ENCODE measurements at regions not wholly inside any gene's neighbourhood (a gene's known extent, or its start where the extent isn't known, plus 50 kb on each side); places are given as distances from the start of the nearest gene placed in this dataset.

DNA sequence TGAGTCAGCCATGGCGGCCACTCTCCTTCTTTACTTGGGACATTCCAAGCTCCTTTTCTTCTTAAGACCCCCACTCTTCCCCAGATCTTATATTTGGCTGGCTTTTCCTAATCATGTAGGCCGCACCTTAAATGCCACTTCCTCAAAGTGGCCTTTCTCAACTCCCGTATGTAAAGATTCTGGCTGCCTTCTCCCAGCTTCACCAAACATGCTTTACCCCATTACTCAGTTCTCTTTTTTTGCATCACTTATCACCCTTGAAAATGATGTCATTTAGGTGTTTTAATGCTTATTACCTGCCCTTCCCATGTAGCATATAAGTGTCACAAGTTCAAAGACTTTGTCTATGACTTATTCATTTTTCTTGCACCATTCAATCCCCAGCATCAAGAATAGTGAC, 810.1 kb upstream of the CELF2 start:
- DNase-seq, result no peak

DNA sequence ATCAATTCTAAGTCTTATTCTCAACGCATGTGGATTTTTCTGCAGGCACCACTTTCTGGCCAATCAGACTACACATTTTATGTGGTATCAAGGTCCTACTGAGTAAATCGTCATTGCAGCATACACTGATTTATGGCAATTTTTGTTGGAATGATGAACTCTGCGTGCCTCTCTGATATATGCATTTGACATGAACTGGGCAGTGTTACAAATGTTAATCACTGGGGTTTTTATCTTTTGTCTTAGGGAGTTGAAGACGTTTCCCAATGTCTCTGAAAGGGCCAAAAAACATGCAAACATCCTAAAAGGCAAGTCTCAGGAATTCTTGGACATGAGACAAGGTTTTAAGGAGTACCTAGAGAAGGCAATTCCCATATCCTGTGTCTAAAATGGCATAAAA, 809.5 kb upstream of the CELF2 start:
- no peak for DNase-seq

- no peak for DNase-seq
These were observed 808.5 kb upstream of the CELF2 start for GRCh38 chr10:10209167-10209566.

GRCh38 chr10:10211409-10211808, 806.3 kb upstream of the CELF2 start:
- DNase-seq, result no peak

- DNase-seq, result no peak
These were observed 804.4 kb upstream of the CELF2 start for GRCh38 chr10:10213237-10213636.

DNA sequence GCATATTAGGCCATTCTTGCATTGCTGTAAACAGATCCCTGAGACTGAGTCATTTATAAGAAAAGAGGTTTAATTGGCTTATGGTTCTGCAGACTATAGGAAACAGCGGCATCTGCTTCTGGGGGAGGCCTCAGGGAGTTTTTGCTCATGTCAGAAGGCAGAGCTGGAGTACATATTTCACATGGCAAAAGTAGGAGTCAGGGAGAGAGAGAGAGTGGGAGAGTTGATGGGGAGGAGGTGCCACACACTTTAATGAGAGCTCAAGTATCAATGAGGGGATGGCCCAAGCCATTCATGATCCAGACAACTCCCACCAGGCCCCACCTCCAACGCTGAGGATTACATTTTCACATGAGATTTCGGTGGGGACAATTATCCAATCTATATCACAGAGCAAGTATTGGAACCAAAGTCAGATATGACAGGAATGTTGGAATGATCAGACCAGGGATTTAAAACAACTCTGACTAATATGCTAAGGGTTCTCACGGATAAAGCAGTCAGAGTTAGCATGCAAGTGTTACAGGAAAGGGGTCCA, 795.3 kb upstream of the CELF2 start:
- no peak for DNase-seq

GRCh38 chr10:10223131-10223530, 794.5 kb upstream of the CELF2 start:
- DNase-seq, result no peak

- DNase-seq, result no peak
These were observed 792.5 kb upstream of the CELF2 start for GRCh38 chr10:10225136-10225676.

DNA sequence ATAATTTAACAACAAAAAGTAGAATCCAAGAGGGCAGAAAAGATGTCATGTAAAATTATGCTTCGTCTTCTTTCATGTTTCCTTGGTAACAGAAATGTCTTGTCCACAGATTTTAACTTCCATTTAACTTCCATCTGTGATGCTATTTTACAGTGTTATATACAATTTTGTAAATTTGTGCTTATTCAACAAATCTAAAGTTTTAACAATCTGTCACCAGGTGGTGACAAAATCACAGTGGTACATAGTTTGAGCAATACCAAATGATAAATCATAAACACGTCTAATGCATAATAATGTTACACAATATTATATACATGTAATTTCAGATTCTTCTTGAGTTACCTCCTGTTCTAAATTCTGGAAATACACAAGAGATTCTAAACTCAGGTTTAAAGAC, 784.4 kb upstream of the CELF2 start:
- no peak for DNase-seq

DNA sequence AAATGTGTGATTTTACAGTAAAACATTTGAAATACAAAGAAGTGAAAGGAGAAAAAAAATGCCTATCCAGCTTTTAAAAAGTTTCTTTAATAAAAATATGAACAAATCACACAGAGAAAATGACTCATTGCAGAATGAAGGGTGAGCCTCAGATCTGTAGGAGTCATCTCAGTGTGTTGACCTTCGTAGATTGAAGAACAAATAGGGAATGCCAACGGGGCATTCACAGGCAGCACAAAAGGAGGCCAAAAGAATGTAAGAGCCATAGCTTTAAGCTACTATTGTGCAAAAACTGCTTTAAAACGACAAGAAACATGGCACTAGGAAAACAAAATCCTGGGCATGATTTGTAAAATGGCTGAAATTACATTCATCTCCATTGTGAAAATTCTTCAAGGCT, 782.7 kb upstream of the CELF2 start:
- DNase-seq, result no peak

- no peak for DNase-seq
These were observed 770.1 kb upstream of the CELF2 start for GRCh38 chr10:10247585-10247984.

- no peak for DNase-seq
These were observed 760.8 kb upstream of the CELF2 start for GRCh38 chr10:10256860-10257259.

DNA sequence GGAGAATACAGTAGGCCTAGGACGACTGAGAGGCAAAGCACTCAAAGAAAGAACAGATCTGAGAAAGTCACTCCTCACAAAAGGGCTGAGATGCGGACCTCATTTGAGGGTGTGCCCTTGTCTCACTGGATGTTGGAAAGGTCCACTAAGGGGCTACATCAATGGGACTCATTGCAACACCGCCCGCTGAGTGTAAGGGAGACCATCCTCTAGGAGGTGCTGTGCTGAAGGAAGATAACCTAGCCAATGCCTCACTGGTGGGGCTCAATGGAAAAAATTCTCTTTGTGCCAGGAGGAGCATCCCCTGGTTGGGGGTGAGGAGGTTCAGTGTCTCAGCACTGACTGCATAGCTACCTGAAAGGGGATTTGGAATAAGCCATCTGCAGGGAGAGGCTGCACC, 758.7 kb upstream of the CELF2 start:
- DNase-seq, result no peak

- DNase-seq, result no peak
These were observed 747.3 kb upstream of the CELF2 start for GRCh38 chr10:10270126-10271050.

GRCh38 chr10:10271639-10272192, 746.0 kb upstream of the CELF2 start:
- no peak for DNase-seq

- DNase-seq, result no peak
These were observed 744.0 kb upstream of the CELF2 start for GRCh38 chr10:10273661-10274060.

DNA sequence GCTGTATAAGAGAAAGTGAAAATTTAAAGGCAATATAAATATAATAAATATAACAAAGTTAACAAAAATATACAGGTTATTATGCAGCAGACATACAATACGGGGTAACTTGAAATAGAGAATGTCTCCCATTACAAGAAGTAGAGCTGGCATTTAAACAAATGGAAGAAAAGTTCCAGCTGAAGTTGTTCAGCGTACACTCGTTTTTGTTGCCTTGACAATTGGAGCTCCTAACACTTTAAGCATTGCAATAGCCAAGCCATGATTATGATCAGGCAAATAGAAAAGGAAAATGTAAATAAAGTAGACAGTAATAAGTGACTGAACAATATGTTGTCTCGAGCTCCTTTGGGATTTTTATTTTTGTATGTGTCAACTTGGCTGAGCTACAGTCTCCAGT, 737.8 kb upstream of the CELF2 start:
- DNase-seq, result no peak

DNA sequence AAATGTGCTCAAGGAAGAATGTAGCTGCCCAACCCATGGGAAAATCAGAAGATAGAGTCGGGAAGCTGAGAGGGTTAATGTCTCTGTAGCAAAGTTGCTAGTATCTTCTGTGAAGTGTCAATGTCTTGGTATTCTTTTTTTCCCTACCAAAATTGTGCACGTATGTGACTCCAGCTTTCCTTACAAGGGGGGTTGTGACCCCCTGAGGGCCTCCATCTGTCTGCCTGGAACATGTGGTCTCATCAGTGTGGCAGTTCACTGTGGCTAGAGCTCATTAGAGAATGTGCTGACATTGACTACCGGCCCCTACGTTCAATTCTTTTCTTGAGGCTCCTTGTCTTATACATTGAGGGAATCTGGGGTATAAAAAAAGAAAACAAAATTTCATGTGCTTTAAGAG, 725.2 kb upstream of the CELF2 start:
- no peak for DNase-seq

- no peak for DNase-seq
These were observed 724.6 kb upstream of the CELF2 start for GRCh38 chr10:10293041-10293440.

GRCh38 chr10:10293481-10293951, 724.2 kb upstream of the CELF2 start:
- DNase-seq, result no peak

DNA sequence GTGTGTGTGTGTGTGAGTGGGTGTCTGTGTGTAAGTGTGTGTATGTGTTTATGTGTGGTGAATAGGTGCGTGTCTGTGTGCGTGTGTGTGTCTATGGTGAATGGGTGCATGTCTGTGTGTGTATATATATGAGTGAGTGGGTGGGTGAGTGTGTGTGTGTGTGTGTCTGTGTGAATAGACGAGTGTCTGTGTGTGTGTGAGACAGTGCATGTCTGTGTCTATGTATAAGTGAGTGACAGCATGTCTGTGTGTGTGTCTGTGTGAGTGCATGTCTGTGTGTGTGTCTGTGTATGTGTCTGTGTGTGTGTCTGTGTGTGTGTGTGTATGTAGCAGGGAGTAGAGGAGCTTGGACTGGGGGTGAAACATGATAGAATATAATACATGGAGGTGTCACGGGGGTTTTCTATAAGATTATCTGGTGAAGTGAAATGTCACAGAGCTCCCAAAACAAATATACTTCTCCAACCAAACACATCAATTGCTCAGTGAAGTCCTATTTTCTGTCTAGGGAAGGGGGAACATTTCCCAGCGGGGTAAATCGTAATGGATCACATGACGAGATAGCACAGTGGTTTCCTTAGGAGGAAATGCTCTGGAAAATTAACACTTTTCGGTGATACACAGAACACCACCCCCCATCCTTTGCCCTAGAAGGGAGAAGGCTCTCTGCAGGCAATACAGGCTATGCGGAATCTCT, 723.3 kb upstream of the CELF2 start:
- DNase-seq, result no peak

GRCh38 chr10:10294881-10295529, 722.7 kb upstream of the CELF2 start:
- no peak for DNase-seq

DNA sequence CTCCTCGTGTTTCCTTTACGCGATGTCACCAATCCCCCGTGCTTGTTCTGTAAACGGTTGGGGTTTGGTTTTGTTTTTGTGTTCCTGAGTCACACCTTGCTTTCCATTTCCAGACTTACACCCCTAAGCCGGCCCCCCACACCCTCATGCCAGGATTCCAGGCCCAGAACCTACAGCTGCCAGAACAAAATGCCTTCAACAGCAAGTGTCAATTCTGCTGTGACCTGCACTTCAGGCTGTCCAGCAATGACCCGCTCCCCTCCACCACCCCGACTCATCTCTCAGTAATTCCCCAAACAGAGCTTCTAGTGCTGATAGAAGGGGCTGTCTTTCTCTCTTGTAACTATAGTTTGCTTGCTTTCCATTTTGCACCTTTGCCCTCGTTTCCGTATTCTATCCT, 722.1 kb upstream of the CELF2 start:
- DNase-seq, result no peak

All from stimulated activated CD4-positive, alpha-beta T cell treated with anti-CD3 and anti-CD28 coated beads, Interleukin-2, amount 100 ng/mL, for 24 hours (primary cell).